SU-DHL-6 (cell line): ENCODE measurements at regions not wholly inside any gene's neighbourhood (a gene's known extent, or its start where the extent isn't known, plus 50 kb on each side); places are given as distances from the start of the nearest gene placed in this dataset.

Experiments used
- CTCF ChIP-seq: fragments of 200-600 bp; sonication (generic); IDR thresholded peaks from one replicate; pipeline ENCODE4 v1.5.1; 2017; ENCODE audit warnings: antibody characterized with exemption, mild to moderate bottlenecking, low read length, moderate library complexity; ENCODE audit not compliant: insufficient read depth, poor library complexity, severe bottlenecking
- EZH2phosphoT487 ChIP-seq: fragments of 200-600 bp; sonication (generic), shearing (Covaris generic); conservative IDR thresholded peaks from 2 replicates; pipeline ENCODE4 v1.6.1; 2018; ENCODE audit warnings: mild to moderate bottlenecking, antibody characterized with exemption, low read length, moderate library complexity, mixed read lengths

- TF ChIP-seq CTCF: no peak
- TF ChIP-seq EZH2phosphoT487: no peak
Observed at GRCh38 chr12:75655315-75655806, 144.0 kb upstream of the KRR1 start.
